H9 (cell line): ENCODE measurements at regions not wholly inside any gene's neighbourhood (a gene's known extent, or its start where the extent isn't known, plus 50 kb on each side); places are given as distances from the start of the nearest gene placed in this dataset.
"Not testable (repeated sequence)": the region's sequence is repeated elsewhere in the genome, so short reads cannot be mapped to it uniquely, and the experiment has no call there.

Experiments
- DNase-seq: peaks from one replicate; pipeline ENCODE4 v3.0.0-alpha.2; 2017
- H2AFZ ChIP-seq: one replicate; pipeline ENCODE4 v1.6.1; 2013; ENCODE audit warnings: mild to moderate bottlenecking, low read length, control low read depth, moderate library complexity
- H2AK5ac ChIP-seq: 2 replicates; pipeline ENCODE4 v1.6.1; 2013; ENCODE audit warnings: low read length, control low read depth, mixed read lengths; ENCODE audit not compliant: insufficient read length
- H2BK120ac ChIP-seq: one replicate; pipeline ENCODE4 v1.6.1; 2013; ENCODE audit warnings: low read depth, mild to moderate bottlenecking, low read length, control low read depth, inconsistent platforms; ENCODE audit not compliant: poor library complexity, severe bottlenecking
- H2BK12ac ChIP-seq: 2 replicates; pipeline ENCODE4 v1.6.1; 2013; ENCODE audit warnings: low read length, control low read depth, mixed read lengths, low read depth; ENCODE audit not compliant: insufficient read length
- H2BK15ac ChIP-seq: 2 replicates; pipeline ENCODE4 v1.6.1; 2013; ENCODE audit warnings: low read depth, low read length, control low read depth
- H2BK20ac ChIP-seq: one replicate; pipeline ENCODE4 v1.6.1; 2013; ENCODE audit warnings: low read depth, mild to moderate bottlenecking, low read length, control low read depth, inconsistent platforms; ENCODE audit not compliant: poor library complexity, severe bottlenecking
- H2BK5ac ChIP-seq: 2 replicates; pipeline ENCODE4 v1.6.1; 2013; ENCODE audit warnings: low read length, control low read depth, mixed read lengths; ENCODE audit not compliant: insufficient read length
- H3K14ac ChIP-seq: 2 replicates; pipeline ENCODE4 v1.6.1; 2013; ENCODE audit warnings: low read length, control low read depth; ENCODE audit not compliant: insufficient read depth
- H3K18ac ChIP-seq: 2 replicates; pipeline ENCODE4 v1.6.1; 2013; ENCODE audit warnings: low read depth, mild to moderate bottlenecking, mixed read lengths, low read length, control low read depth; ENCODE audit not compliant: insufficient read length
- H3K23ac ChIP-seq: 2 replicates; pipeline ENCODE4 v1.6.1; 2013; ENCODE audit warnings: low read length, control low read depth, mixed read lengths, low read depth; ENCODE audit not compliant: insufficient read length
- H3K23me2 ChIP-seq: 2 replicates; pipeline ENCODE4 v1.6.1; 2013; ENCODE audit warnings: low read depth, mild to moderate bottlenecking, mixed read lengths, low read length, control low read depth; ENCODE audit not compliant: insufficient read length, poor library complexity, severe bottlenecking
- H3K27ac ChIP-seq: 2 replicates; pipeline ENCODE4 v1.5.1; 2013; ENCODE audit warnings: low read length, control low read depth, mixed read lengths, low read depth; ENCODE audit not compliant: insufficient read length
- H3K27me3 ChIP-seq: 2 replicates; pipeline ENCODE4 v1.6.1; 2013; ENCODE audit warnings: low read length, control low read depth, inconsistent platforms; ENCODE audit not compliant: insufficient read depth
- H3K4ac ChIP-seq: 2 replicates; pipeline ENCODE4 v1.6.1; 2013; ENCODE audit warnings: low read depth, mild to moderate bottlenecking, control low read depth, inconsistent platforms, low read length, moderate library complexity
- H3K4me1 ChIP-seq: 2 replicates; pipeline ENCODE4 v1.6.1; 2013; ENCODE audit warnings: low read length, control low read depth, inconsistent platforms; ENCODE audit not compliant: insufficient read depth
- H3K4me2 ChIP-seq: 2 replicates; pipeline ENCODE4 v1.6.1; 2013; ENCODE audit warnings: low read length, control low read depth, mixed read lengths; ENCODE audit not compliant: insufficient read length, insufficient read depth
- H3K56ac ChIP-seq: 2 replicates; pipeline ENCODE4 v1.6.1; 2013; ENCODE audit warnings: low read depth, mild to moderate bottlenecking, mixed read lengths, low read length, control low read depth; ENCODE audit not compliant: insufficient read length
- H3K79me1 ChIP-seq: 2 replicates; pipeline ENCODE4 v1.6.1; 2013; ENCODE audit warnings: low read depth, mild to moderate bottlenecking, moderate library complexity, low read length, control low read depth, inconsistent platforms; ENCODE audit not compliant: insufficient read depth, poor library complexity, severe bottlenecking
- H3K79me2 ChIP-seq: 2 replicates; pipeline ENCODE4 v1.6.1; 2013; ENCODE audit warnings: low read length, control low read depth, inconsistent platforms; ENCODE audit not compliant: insufficient read depth
- H3K9ac ChIP-seq: 2 replicates; pipeline ENCODE4 v1.6.1; 2013; ENCODE audit warnings: low read length, control low read depth, mixed read lengths; ENCODE audit not compliant: insufficient read length; ENCODE audit errors: extremely low read depth
- H3K9me3 ChIP-seq: one replicate; pipeline ENCODE4 v1.6.1; 2013; ENCODE audit warnings: low read depth, low read length, inconsistent platforms; ENCODE audit not compliant: control insufficient read depth
- H3T11ph ChIP-seq: one replicate; pipeline ENCODE4 v1.6.1; 2013; ENCODE audit warnings: mild to moderate bottlenecking, low read length, control low read depth, inconsistent platforms
- H4K20me1 ChIP-seq: one replicate; pipeline ENCODE4 v1.6.1; 2013; ENCODE audit not compliant: control insufficient read depth, insufficient read length, insufficient read depth
- H4K5ac ChIP-seq: 2 replicates; pipeline ENCODE4 v1.6.1; 2013; ENCODE audit warnings: low read depth, mild to moderate bottlenecking, mixed read lengths, low read length, control low read depth; ENCODE audit not compliant: insufficient read length
- H4K8ac ChIP-seq: replicated peaks from 2 replicates; pipeline ENCODE4 v1.6.1; 2013; ENCODE audit warnings: low read length, control low read depth, mixed read lengths, low read depth; ENCODE audit not compliant: insufficient read length
- H4K91ac ChIP-seq: 2 replicates; pipeline ENCODE4 v1.6.1; 2013; ENCODE audit warnings: low read depth, mild to moderate bottlenecking, moderate library complexity, mixed read lengths, low read length, control low read depth; ENCODE audit not compliant: insufficient read length
- H3K27ac Mint-ChIP-seq, 3 experiments: 2 replicates in 2 of 3; 3 replicates in 1 of 3; pipeline ENCODE4 v1.8.0; 2020 to 2021; ENCODE audit warnings: mixed read lengths in 3 of 3, mild to moderate bottlenecking in 1 of 3, moderate library complexity in 1 of 3
- H3K27me3 Mint-ChIP-seq: 2 replicates; pipeline ENCODE4 v1.8.0; 2021; ENCODE audit warnings: low read depth, mild to moderate bottlenecking, moderate library complexity, mixed read lengths
- H3K36me3 Mint-ChIP-seq, 3 experiments: 2 replicates in 2 of 3; 3 replicates in 1 of 3; pipeline ENCODE4 v1.8.0; 2020 to 2021; ENCODE audit warnings: low read depth in 3 of 3, mixed read lengths in 3 of 3; ENCODE audit not compliant: insufficient read depth in 1 of 3
- H3K4me1 Mint-ChIP-seq, 2 experiments: 2 replicates each; pipeline ENCODE4 v1.8.0; 2020; ENCODE audit warnings: mixed read lengths in 2 of 2
- H3K4me3 Mint-ChIP-seq, 2 experiments: 2 replicates in 1 of 2; 3 replicates in 1 of 2; pipeline ENCODE4 v1.8.0; 2020 to 2021; ENCODE audit warnings: mild to moderate bottlenecking in 2 of 2, mixed read lengths in 2 of 2, moderate library complexity in 1 of 2
- H3K9me3 Mint-ChIP-seq, 2 experiments: 2 replicates in 1 of 2; 3 replicates in 1 of 2; pipeline ENCODE4 v1.8.0; 2020; ENCODE audit warnings: mild to moderate bottlenecking in 2 of 2, mixed read lengths in 2 of 2, moderate library complexity in 1 of 2
- CTCF ChIP-seq: fragments of 200-600 bp; sonication (generic); conservative IDR thresholded peaks from 3 replicates; pipeline ENCODE4 v1.8.0; 2021; ENCODE audit warnings: antibody characterized with exemption, mild to moderate bottlenecking
- WGBS: extraction: QIAGEN DNeasy Blood & Tissue Kit; methylation state at CpG from one replicate; pipeline ENCODE4 v1.1.7; 2013; ENCODE audit warnings: missing lambda C conversion rate, low lambda C conversion rate, mixed read lengths; ENCODE audit not compliant: insufficient read length; ENCODE audit errors: extremely low coverage; 5-methylcytosine and 5-hydroxymethylcytosine counted together

- Mint-ChIP-seq H3K9me3 (no peaks in the 10 kb centered on the region; a peak in 1 of 5 replicates), H3K27ac (no peak overlapping the region)
- WGBS, result no CpG with 5 or more reads among the region's 1 CpG
Observed at GRCh38 chr4:181021213-181021612, 1222.0 kb upstream of the TENM3 start.

DNA sequence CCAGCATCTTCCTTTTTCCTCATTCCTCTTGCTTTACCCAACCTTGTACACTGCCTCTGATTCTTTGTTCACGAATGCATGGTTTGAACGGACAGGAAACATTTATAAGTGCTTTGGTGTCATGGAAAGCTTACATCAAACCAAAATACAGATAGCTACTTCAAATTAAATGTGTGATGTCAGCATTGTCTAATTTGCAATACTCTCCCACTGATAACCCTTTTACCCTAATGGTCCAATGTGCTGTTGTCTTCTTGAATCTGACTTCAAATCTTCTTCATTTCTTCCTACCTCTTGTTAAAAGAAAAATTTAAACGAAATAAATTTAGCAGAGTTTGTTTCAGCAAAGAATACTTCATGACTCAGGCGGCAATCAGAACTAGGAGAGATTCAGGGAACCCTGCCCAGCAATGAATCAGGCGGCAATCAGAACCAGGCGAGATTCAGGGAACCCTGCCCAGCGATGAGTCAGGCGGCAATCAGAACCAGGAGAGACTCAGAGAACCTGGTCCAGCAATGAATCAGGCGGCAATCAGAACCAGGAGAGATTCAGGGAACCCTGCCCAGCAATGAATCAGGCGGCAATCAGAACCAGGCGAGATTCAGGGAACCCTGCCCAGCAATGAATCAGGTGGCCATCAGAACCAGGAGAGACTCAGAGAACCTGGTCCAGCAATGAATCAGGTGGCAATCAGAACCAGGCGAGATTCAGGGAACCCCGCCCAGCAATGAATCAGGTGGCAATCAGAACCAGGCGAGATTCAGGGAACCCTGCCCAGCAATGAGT, 1212.9 kb upstream of the TENM3 start:
- not testable (repeated sequence) for H3K23me2 ChIP-seq, H2BK120ac ChIP-seq, H3K4me2 ChIP-seq, H2BK12ac ChIP-seq, H3K27me3 Mint-ChIP-seq, H2AFZ ChIP-seq, H3K18ac ChIP-seq, H3K79me2 ChIP-seq, H4K8ac ChIP-seq, H4K5ac ChIP-seq, H2BK15ac ChIP-seq, DNase-seq, H3K9me3 ChIP-seq, H4K20me1 ChIP-seq, H3K4me3 Mint-ChIP-seq, H3K79me1 ChIP-seq, H2AK5ac ChIP-seq, H2BK5ac ChIP-seq, H3K4me1 Mint-ChIP-seq, H3K23ac ChIP-seq, H3K9me3 Mint-ChIP-seq, H3K4ac ChIP-seq, H3K36me3 Mint-ChIP-seq, H3K9ac ChIP-seq, H3K4me1 ChIP-seq, H3T11ph ChIP-seq, H4K91ac ChIP-seq, H3K14ac ChIP-seq, H3K27me3 ChIP-seq, H2BK20ac ChIP-seq, H3K27ac ChIP-seq, H3K56ac ChIP-seq
- WGBS, result no CpG with 5 or more reads among the region's 14 CpGs
- peak overlapping the region in 1 of 3 experiments; percentile 87; a peak in 1 of 7 replicates for H3K27ac Mint-ChIP-seq

More at GRCh38 chr4:181021213-181021612, 1222.0 kb upstream of the TENM3 start:
- Histone ChIP-seq H3K79me2 (no peaks in the 10 kb centered on the region), H2BK20ac (no peak overlapping the region), H2BK5ac (no peak overlapping the region), H3K4me1 (no peaks in the 10 kb centered on the region; the same call in 1 of the 2 replicates), H3K27me3 (no peaks in the 10 kb centered on the region), H3K14ac (no peak overlapping the region), H4K91ac (no peak overlapping the region), H4K5ac (no peak overlapping the region), H3K23me2 (no peaks in the 10 kb centered on the region), H2AFZ (no peak overlapping the region), H2BK15ac (no peak overlapping the region), H3K23ac (no peak overlapping the region), H2BK12ac (no peak overlapping the region), H3K4me2 (no peak overlapping the region), H3K27ac (no peak overlapping the region), H3T11ph (no peak overlapping the region), H3K9me3 (no peaks in the 10 kb centered on the region), H4K20me1 (no peaks in the 10 kb centered on the region), H3K18ac (no peak overlapping the region), H2AK5ac (no peak overlapping the region), H3K56ac (no peak overlapping the region), H4K8ac (no peak overlapping the region), H2BK120ac (no peak overlapping the region), H3K79me1 (no peaks in the 10 kb centered on the region), H3K9ac (no peak overlapping the region), H3K4ac (no peak overlapping the region)
- H3K27me3 Mint-ChIP-seq, result no peaks in the 10 kb centered on the region
- H3K36me3 Mint-ChIP-seq, result peaks cover 0 to 4% (median 0%) of the 10 kb centered on the region in 3 experiments; a peak in 1 of 7 replicates
- TF ChIP-seq CTCF, result no peak
- H3K4me1 Mint-ChIP-seq, result peaks cover 16 to 21% of the 10 kb centered on the region in 2 experiments
- DNase-seq, result no peak
- no peak overlapping the region for H3K4me3 Mint-ChIP-seq
